Right renal cortex interstitium (tissue), 3 donors: ENCODE measurements at regions not wholly inside any gene's neighbourhood (a gene's known extent, or its start where the extent isn't known, plus 50 kb on each side); places are given as distances from the start of the nearest gene placed in this dataset.
A peak's percentile ranks its signal among the peaks of the same experiment; 100 is the strongest.
"Not testable (repeated sequence)": the region's sequence is repeated elsewhere in the genome, so short reads cannot be mapped to it uniquely, and the experiment has no call there.

ENCODE experiments used
- DNase-seq, 3 donors: peaks; one replicate each; pipeline ENCODE4 v3.0.0-alpha.2; 2013; ENCODE audit warnings: low read depth in 3 of 3, low spot score in 2 of 3

GRCh38 chr21:15640113-15640512, 89.7 kb upstream of the USP25 start:
- DNase-seq: not testable (repeated sequence)

- no peak for DNase-seq
Measured at GRCh38 chr21:15644489-15644888, 85.3 kb upstream of the USP25 start.

GRCh38 chr21:15645830-15646229, 84.0 kb upstream of the USP25 start:
- DNase-seq: no peak

- no peak for DNase-seq
Measured at GRCh38 chr21:15650735-15651134, 79.0 kb upstream of the USP25 start.

GRCh38 chr21:15651172-15651571, 78.6 kb upstream of the USP25 start:
- no peak for DNase-seq

- DNase-seq: no peak
Measured at GRCh38 chr21:15653710-15654109, 76.1 kb upstream of the USP25 start.

GRCh38 chr21:15654171-15654570, 75.6 kb upstream of the USP25 start:
- no peak for DNase-seq

GRCh38 chr21:15659753-15660422, 69.9 kb upstream of the USP25 start:
- DNase-seq: peak; percentile 58 to 64 (median 58)

- DNase-seq: no peak
Measured at GRCh38 chr21:15660423-15660804, 69.4 kb upstream of the USP25 start.

GRCh38 chr21:15667010-15667409, 62.8 kb upstream of the USP25 start:
- no peak for DNase-seq

GRCh38 chr21:15667819-15668218, 62.0 kb upstream of the USP25 start:
- DNase-seq: no peak

GRCh38 chr21:15669247-15669646, 60.5 kb upstream of the USP25 start:
- DNase-seq: no peak

GRCh38 chr21:15671188-15671587, 58.6 kb upstream of the USP25 start:
- no peak for DNase-seq

GRCh38 chr21:15672578-15672977, 57.2 kb upstream of the USP25 start:
- not testable (repeated sequence) for DNase-seq

- no peak for DNase-seq
Measured at GRCh38 chr21:15676935-15677334, 52.8 kb upstream of the USP25 start.

- DNase-seq: no peak
Measured at GRCh38 chr21:15679630-15680029, 50.2 kb upstream of the USP25 start.
